Endothelial cell of umbilical vein (primary cell): ENCODE measurements at regions not wholly inside any gene's neighbourhood (a gene's known extent, or its start where the extent isn't known, plus 50 kb on each side); places are given as distances from the start of the nearest gene placed in this dataset.

Experiments
- BruUV-seq: library from RNA; stranded (reverse); fragments of 400-500 nt; replicated peaks from 2 replicates; lab custom pipeline; 2021; lab: Mats Ljungman, UMichigan
- CTCF ChIA-PET: fragments of 300-600, 350-600 bp; sonication (Branson Sonifier 250); formaldehyde crosslinking; loops from one replicate; lab custom pipeline; 2021; ENCODE audit warnings: antibody characterized with exemption, inconsistent platforms; lab: Charles Lee
- POLR2A ChIA-PET: fragments of 300-600, 350-600 bp; sonication (Branson Sonifier 250); formaldehyde crosslinking; loops from one replicate; lab custom pipeline; 2021; ENCODE audit warnings: antibody characterized with exemption, inconsistent platforms; lab: Charles Lee
- DNase-seq: peaks from one replicate; pipeline ENCODE4 v3.0.0-alpha.2; 2011; ENCODE audit warnings: low read depth, low spot score
- FAIRE-seq: peaks from 2 replicates; lab custom pipeline; 2011; peaks lifted over from hg19 to GRCh38; lab: Jason Lieb, UNC
- H2AFZ ChIP-seq: 2 replicates; pipeline ENCODE4 v1.6.0; 2012; ENCODE audit warnings: low read depth, low read length, control low read depth, inconsistent platforms
- H3K27ac ChIP-seq: 2 replicates; pipeline ENCODE4 v1.5.1; 2011; ENCODE audit warnings: low read depth, mild to moderate bottlenecking, control low read depth, low read length, moderate library complexity; ENCODE audit not compliant: insufficient read depth
- H3K27me3 ChIP-seq, 2 experiments: 2 replicates each; pipeline versions ENCODE4 v1.6.0 to v1.6.1; 2011; ENCODE audit warnings: low read length in 2 of 2, mixed read lengths in 1 of 2; ENCODE audit not compliant: control insufficient read depth in 2 of 2, insufficient read depth in 2 of 2
- H3K36me3 ChIP-seq, 2 experiments: 2 replicates in 1 of 2; 3 replicates in 1 of 2; pipeline ENCODE4 v1.5.1; 2011; ENCODE audit warnings: low read length in 2 of 2, mild to moderate bottlenecking in 1 of 2, moderate library complexity in 1 of 2; ENCODE audit not compliant: control insufficient read depth in 2 of 2, insufficient read depth in 2 of 2; ENCODE audit errors: extremely low read depth in 1 of 2
- H3K4me1 ChIP-seq: 3 replicates; pipeline ENCODE4 v1.5.1; 2011; ENCODE audit warnings: mild to moderate bottlenecking, low read length; ENCODE audit not compliant: control insufficient read depth, insufficient read depth; ENCODE audit errors: extremely low read depth
- H3K4me2 ChIP-seq: 2 replicates; pipeline ENCODE4 v1.6.1; 2011; ENCODE audit warnings: low read length, control low read depth, mixed read lengths; ENCODE audit not compliant: insufficient read depth
- H3K4me3 ChIP-seq, 3 experiments: fragments of 200-600 bp in 1 of 3; sonication (generic), shearing (Covaris generic) in 1 of 3; replicated peaks in 1 of 3; 2 replicates each; pipeline ENCODE4 v1.5.1; 2011 to 2016; ENCODE audit warnings: control low read depth in 3 of 3, low read length in 3 of 3, mild to moderate bottlenecking in 2 of 3, inconsistent platforms in 1 of 3, low read depth in 1 of 3, moderate library complexity in 1 of 3; ENCODE audit not compliant: insufficient read depth in 1 of 3
- H3K79me2 ChIP-seq: 2 replicates; pipeline ENCODE4 v1.6.0; 2012; ENCODE audit warnings: low read length, inconsistent platforms; ENCODE audit not compliant: control insufficient read depth, insufficient read depth
- H3K9ac ChIP-seq: replicated peaks from 2 replicates; pipeline ENCODE3; 2011; ENCODE audit warnings: low read length, control low read depth; ENCODE audit not compliant: insufficient read depth; ENCODE audit errors: extremely low read depth
- H3K9me1 ChIP-seq: replicated peaks from 3 replicates; pipeline ENCODE4 v1.6.0; 2011; ENCODE audit warnings: mild to moderate bottlenecking, low read length; ENCODE audit not compliant: control insufficient read depth, insufficient read depth; ENCODE audit errors: extremely low read depth
- H3K9me3 ChIP-seq: replicated peaks from 2 replicates; pipeline ENCODE4 v1.5.1; 2012; ENCODE audit warnings: low read length, inconsistent platforms; ENCODE audit not compliant: control insufficient read depth, insufficient read depth
- H4K20me1 ChIP-seq: replicated peaks from 2 replicates; pipeline ENCODE3; 2011; ENCODE audit warnings: mild to moderate bottlenecking, low read length; ENCODE audit not compliant: control insufficient read depth, insufficient read depth; ENCODE audit errors: extremely low read depth
- CTCF ChIP-seq, 2 donors: IDR thresholded peaks; 1 replicate in 1 of 2; 2 replicates in 1 of 2; pipeline ENCODE4 v1.5.1; 2011; ENCODE audit warnings: low read length in 2 of 2, mild to moderate bottlenecking in 2 of 2, moderate library complexity in 2 of 2, control low read depth in 1 of 2, inconsistent platforms in 1 of 2, low read depth in 1 of 2; ENCODE audit not compliant: insufficient read depth in 1 of 2; ENCODE audit errors: extremely low read depth in 1 of 2
- EZH2 ChIP-seq: IDR thresholded peaks from 2 replicates; pipeline ENCODE4 v1.6.1; 2012; ENCODE audit warnings: borderline replicate concordance, low read depth, mild to moderate bottlenecking, moderate library complexity, low read length, inconsistent platforms; ENCODE audit not compliant: severe bottlenecking
- FOS ChIP-seq: IDR thresholded peaks from 2 replicates; pipeline ENCODE4 v1.6.1; 2011; ENCODE audit warnings: mild to moderate bottlenecking, low read length, moderate library complexity, borderline replicate concordance; ENCODE audit not compliant: insufficient read depth
- GATA2 ChIP-seq: IDR thresholded peaks from 2 replicates; pipeline ENCODE4 v1.7.0; 2011; ENCODE audit warnings: low read depth, mild to moderate bottlenecking, moderate library complexity, mixed read lengths, low read length; ENCODE audit not compliant: insufficient read length, insufficient read depth
- JUN ChIP-seq: IDR thresholded peaks from 2 replicates; pipeline ENCODE4 v1.6.1; 2011; ENCODE audit warnings: borderline replicate concordance, low read depth; ENCODE audit not compliant: insufficient read length, insufficient read depth
- MAX ChIP-seq: IDR thresholded peaks from 2 replicates; pipeline ENCODE4 v1.6.1; 2011; ENCODE audit not compliant: insufficient read depth, insufficient read length
- MYC ChIP-seq: IDR thresholded peaks from one replicate; pipeline ENCODE4 v1.6.1; 2011; ENCODE audit warnings: mild to moderate bottlenecking, low read depth, low read length
- POLR2A ChIP-seq: IDR thresholded peaks from 2 replicates; pipeline ENCODE4 v1.6.1; 2012; ENCODE audit warnings: low read depth, mild to moderate bottlenecking, control low read depth, low read length
- POLR2AphosphoS5 ChIP-seq: IDR thresholded peaks from 2 replicates; pipeline ENCODE4 v1.6.1; 2012; ENCODE audit warnings: low read depth, mild to moderate bottlenecking, control low read depth, low read length, moderate library complexity; ENCODE audit not compliant: insufficient read depth
- dilution Hi-C: fragments of 300-500 bp; cut with MboI; formaldehyde crosslinking; loops from one replicate; pipeline ENCODE4 v1.15.0; 2019; ENCODE audit warnings: low sequenced_read_pairs; ENCODE audit not compliant: extremely low pct_ligation_motif_present
- intact Hi-C: fragments of 100-400 bp; cut with micrococcal nuclease; formaldehyde crosslinking; loops from one replicate; pipeline ENCODE4 v1.10.0; 2022

- Histone ChIP-seq H3K9me1 (no peaks in the 10 kb centered on the region), H3K79me2 (no peaks in the 10 kb centered on the region), H3K4me2 (no peak overlapping the region), H2AFZ (no peak overlapping the region), H3K27me3 (no peaks in the 10 kb centered on the region), H4K20me1 (no peaks in the 10 kb centered on the region), H3K9me3 (no peaks in the 10 kb centered on the region), H3K36me3 (no peaks in the 10 kb centered on the region), H3K27ac (no peak overlapping the region), H3K9ac (no peak overlapping the region), H3K4me1 (no peaks in the 10 kb centered on the region), H3K4me3 (no peak overlapping the region)
- TF ChIP-seq POLR2AphosphoS5 (no peak), GATA2 (no peak), CTCF (IDR thresholded peaks at IDR 0.05; ENCODE audit: extremely low read depth in 1 of 2, insufficient read depth in 1 of 2, low read depth in 1 of 2, low read length in 2 of 2) (no peak), EZH2 (no peak), FOS (no peak), JUN (no peak), MYC (no peak), MAX (no peak), POLR2A (no peak)
- FAIRE-seq (no peak), DNase-seq (no peak)
- ChIA-PET CTCF (no interaction called here), POLR2A (no interaction called here)
- BruUV-seq: no TSS peak
- dilution Hi-C loops: no loop called here
- intact Hi-C loops: no loop called here
These were observed 126.7 kb upstream of the AMOT start for GRCh38 chrX:112967341-112967740.
